ENCODE measurements at regions not wholly inside any gene's neighbourhood (a gene's known extent, or its start where the extent isn't known, plus 50 kb on each side); places are given as distances from the start of the nearest gene placed in this dataset.

GRCh38 chr15:29959384-29960137 is 123.2 kb upstream of the GOLGA8J start:
- no peak for DNase-seq (ENCODE audit: extremely low read depth, low read depth)

GRCh38 chr15:29952225-29952624 is 130.0 kb upstream of the TJP1 start:
- no peak for DNase-seq (ENCODE audit: extremely low read depth, low read depth)

More at GRCh38 chr15:29959384-29960137, 123.2 kb upstream of the GOLGA8J start:
- H3K4me3 ChIP-seq (replicated peaks; ENCODE audit: low read depth, low read length) = no peak overlapping the region
- no peak for TF ChIP-seq CTCF (IDR thresholded peaks at IDR 0.05; ENCODE audit: low read depth, low read length, missing control alignments)

GRCh38 chr15:29945943-29946596 is 123.8 kb upstream of the TJP1 start:
- no peak for TF ChIP-seq CTCF (IDR thresholded peaks at IDR 0.05; ENCODE audit: low read depth, low read length, missing control alignments)
- no peak overlapping the region for H3K4me3 ChIP-seq (replicated peaks; ENCODE audit: low read depth, low read length)
- DNase-seq (ENCODE audit: extremely low read depth, low read depth) = no peak

More at GRCh38 chr15:29952225-29952624, 130.0 kb upstream of the TJP1 start:
- TF ChIP-seq CTCF (IDR thresholded peaks at IDR 0.05; ENCODE audit: low read depth, low read length, missing control alignments) = no peak
- no peak overlapping the region for H3K4me3 ChIP-seq (replicated peaks; ENCODE audit: low read depth, low read length)

- no peak for DNase-seq (ENCODE audit: extremely low read depth, low read depth)
- no peak overlapping the region for H3K4me3 ChIP-seq (replicated peaks; ENCODE audit: low read depth, low read length)
- TF ChIP-seq CTCF (IDR thresholded peaks at IDR 0.05; ENCODE audit: low read depth, low read length, missing control alignments) = no peak
These were observed 122.7 kb upstream of the TJP1 start for GRCh38 chr15:29944925-29945324.

- no peak overlapping the region for H3K4me3 ChIP-seq (replicated peaks; ENCODE audit: low read depth, low read length)
- DNase-seq (ENCODE audit: extremely low read depth, low read depth) = no peak
- TF ChIP-seq CTCF (IDR thresholded peaks at IDR 0.05; ENCODE audit: low read depth, low read length, missing control alignments) = no peak
These were observed 120.3 kb upstream of the TJP1 start for GRCh38 chr15:29942548-29942947.

- no peak overlapping the region for H3K4me3 ChIP-seq (replicated peaks; ENCODE audit: low read depth, low read length)
- DNase-seq (ENCODE audit: extremely low read depth, low read depth) = no peak
- TF ChIP-seq CTCF (IDR thresholded peaks at IDR 0.05; ENCODE audit: low read depth, low read length, missing control alignments) = peak; percentile 27
These were observed 119.9 kb upstream of the TJP1 start for GRCh38 chr15:29942143-29942542.
